ENCODE measurements at regions not wholly inside any gene's neighbourhood (a gene's known extent, or its start where the extent isn't known, plus 50 kb on each side); places are given as distances from the start of the nearest gene placed in this dataset.
"Not testable (repeated sequence)": the region's sequence is repeated elsewhere in the genome, so short reads cannot be mapped to it uniquely, and the experiment has no call there.

DNA sequence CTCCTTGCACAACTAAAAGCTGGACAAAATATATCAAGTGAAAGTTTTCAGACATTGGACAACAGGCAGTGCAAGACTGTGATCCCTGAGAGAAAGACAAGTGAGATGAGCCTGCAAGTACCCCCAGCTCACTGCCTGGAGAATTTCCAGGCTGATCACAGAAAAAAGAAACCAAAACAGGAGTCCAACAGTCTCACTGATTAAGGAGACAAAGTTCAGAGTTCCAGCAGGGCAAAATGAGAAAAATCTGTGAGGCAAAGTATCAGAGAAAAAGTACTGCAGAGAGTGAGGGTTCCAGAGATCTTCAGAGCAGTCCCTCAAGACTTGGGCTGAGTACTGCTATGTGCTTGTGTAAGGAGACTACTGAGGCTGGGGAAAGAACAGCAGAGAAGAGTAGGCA lies 56.0 kb upstream of the PRSS3 start:
- DNase-seq (ENCODE audit: low read depth) = no peak

GRCh38 chr9:33740075-33740474 lies 55.3 kb upstream of the PRSS3 start:
- DNase-seq (ENCODE audit: low read depth) = no peak

DNA sequence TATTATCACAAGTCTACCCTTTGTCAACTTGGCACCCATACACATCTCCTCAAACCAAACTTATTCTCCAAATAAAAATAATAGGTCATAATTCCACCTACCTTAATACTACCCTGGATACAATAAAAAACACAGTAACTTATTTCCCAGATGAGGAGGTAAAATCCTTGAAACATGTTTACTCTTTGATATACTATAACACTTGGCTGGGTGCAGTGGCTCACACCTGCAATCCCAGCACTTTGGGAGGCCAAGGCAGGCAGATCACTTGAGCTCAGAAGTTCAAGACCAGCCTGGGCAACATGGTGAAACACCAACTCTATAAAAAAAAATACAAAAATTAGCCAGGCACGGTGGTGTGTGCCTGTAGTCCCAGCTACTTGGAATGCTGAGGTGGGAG lies 54.4 kb upstream of the PRSS3 start:
- DNase-seq (ENCODE audit: low read depth) = not testable (repeated sequence)

GRCh38 chr9:33742051-33742450 lies 53.3 kb upstream of the PRSS3 start:
- DNase-seq (ENCODE audit: low read depth) = no peak

- DNase-seq (ENCODE audit: low read depth) = no peak
These were observed 52.8 kb upstream of the PRSS3 start for GRCh38 chr9:33742519-33742918.

Measured in HS-27A (cell line).